ENCODE measurements at regions not wholly inside any gene's neighbourhood (a gene's known extent, or its start where the extent isn't known, plus 50 kb on each side); places are given as distances from the start of the nearest gene placed in this dataset.

DNA sequence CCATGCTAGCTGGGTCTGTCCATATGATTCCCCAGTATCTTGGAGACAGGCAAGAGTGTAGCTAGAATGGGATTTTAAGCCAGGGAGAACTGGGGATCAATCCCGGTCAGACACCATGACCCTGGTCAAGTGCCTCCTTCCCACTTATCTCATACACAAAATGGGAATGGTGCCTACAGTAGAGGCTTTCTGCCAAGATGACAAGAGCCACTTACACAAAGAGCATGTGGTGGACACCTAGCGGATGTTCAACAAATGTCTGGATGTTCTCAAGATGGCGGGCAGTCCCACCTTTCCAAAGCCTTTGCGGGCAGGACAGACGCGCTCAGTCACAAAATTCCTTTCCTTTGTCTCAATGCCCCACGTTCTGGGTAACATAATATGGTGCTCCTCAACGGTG, 57.3 kb downstream of the MAF start:
- H3K4me3 ChIP-seq (ENCODE audit: low read depth, low read length): no peak overlapping the region
- TF ChIP-seq, protein P1, sequence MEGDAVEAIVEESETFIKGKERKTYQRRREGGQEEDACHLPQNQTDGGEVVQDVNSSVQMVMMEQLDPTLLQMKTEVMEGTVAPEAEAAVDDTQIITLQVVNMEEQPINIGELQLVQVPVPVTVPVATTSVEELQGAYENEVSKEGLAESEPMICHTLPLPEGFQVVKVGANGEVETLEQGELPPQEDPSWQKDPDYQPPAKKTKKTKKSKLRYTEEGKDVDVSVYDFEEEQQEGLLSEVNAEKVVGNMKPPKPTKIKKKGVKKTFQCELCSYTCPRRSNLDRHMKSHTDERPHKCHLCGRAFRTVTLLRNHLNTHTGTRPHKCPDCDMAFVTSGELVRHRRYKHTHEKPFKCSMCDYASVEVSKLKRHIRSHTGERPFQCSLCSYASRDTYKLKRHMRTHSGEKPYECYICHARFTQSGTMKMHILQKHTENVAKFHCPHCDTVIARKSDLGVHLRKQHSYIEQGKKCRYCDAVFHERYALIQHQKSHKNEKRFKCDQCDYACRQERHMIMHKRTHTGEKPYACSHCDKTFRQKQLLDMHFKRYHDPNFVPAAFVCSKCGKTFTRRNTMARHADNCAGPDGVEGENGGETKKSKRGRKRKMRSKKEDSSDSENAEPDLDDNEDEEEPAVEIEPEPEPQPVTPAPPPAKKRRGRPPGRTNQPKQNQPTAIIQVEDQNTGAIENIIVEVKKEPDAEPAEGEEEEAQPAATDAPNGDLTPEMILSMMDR (conservative IDR thresholded peaks at IDR 0.05; ENCODE audit: low read depth, low read length): no peak
- DNase-seq (ENCODE audit: low read depth): no peak

DNA sequence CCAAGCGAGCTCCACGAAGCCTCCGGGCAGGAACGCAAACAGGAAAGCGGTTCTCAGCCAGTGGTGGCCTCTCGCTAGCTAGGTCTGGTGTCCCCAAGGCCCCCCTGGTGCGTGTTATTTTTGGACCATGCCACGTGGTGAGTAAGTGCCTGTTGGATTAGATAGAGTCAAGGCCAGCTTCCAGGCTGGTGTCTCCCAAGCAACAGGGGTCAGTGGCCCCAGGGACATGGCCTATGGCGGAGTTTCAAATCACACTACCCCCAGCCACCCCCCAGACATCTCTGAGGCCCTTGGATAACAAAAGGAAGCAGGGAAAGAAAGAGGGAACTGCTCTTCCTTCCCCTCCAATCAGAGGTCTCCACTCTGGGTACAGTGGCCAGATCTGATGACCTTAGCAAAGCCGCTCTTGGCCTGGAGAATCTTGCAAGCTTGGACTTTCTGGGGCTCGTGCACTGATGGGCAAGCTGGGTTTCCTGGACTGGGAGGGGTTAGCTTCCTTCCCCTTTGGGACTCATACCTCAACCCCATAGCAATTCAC, 58.2 kb downstream of the MAF start:
- no peak for DNase-seq (ENCODE audit: low read depth)
- TF ChIP-seq, protein P1 (conservative IDR thresholded peaks at IDR 0.05; ENCODE audit: low read depth, low read length): no peak
- no peak overlapping the region for H3K4me3 ChIP-seq (ENCODE audit: low read depth, low read length)

DNA sequence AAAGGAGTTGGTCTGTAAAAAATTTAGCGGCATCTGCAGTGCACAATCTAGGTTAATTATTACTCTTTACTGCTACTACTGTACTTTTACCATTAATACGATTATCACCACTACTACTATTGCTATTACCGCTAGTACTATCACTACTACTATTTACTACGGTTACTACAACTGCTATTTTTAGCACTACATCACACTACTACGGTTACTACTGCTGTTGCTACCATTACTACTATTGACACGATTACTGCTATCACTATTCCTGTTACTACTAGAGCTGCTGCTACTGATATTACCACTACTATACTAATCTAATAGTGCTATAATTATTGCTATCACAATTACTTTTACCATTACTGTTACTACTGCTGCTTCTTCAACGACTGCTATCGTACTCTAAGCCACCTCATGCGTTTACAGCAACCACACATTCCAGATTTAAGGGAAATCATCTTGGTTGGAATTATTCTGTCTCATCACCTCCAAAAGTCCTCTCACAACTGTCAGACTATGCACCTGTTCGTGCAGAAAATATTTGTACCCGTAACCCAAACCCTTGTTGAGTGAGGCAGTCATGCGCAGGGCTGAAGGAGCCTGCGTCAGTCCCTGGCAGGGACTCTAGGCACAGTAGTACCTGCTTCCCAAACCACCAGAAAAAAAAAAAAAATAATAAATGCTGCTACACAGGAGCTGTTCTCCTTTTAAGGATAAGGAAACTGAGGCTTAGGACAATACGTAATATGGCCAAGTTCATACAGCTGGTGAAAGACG, 59.5 kb downstream of the MAF start:
- DNase-seq (ENCODE audit: low read depth): no peak
- TF ChIP-seq, protein P1 (conservative IDR thresholded peaks at IDR 0.05; ENCODE audit: low read depth, low read length): no peak
- H3K4me3 ChIP-seq (ENCODE audit: low read depth, low read length): no peak overlapping the region

DNA sequence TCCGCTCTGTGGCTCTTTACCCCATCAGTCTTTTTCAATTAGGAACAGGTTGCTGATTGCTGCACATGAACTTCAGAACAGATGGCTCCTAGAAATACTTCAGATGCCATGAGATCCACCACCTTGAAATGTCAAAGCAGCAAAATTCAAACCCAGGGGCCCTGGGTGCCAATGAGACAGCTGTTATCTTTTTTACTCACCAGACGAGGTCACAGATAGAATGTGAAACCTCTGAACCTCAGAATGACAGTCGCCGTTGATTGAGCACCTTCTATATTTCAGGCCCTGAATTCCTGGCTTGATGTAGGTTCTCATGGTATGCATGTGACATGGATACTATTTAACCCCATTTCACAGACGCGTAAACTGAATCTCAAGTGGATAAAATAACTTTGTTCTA, 63.0 kb downstream of the MAF start:
- H3K4me3 ChIP-seq (ENCODE audit: low read depth, low read length): no peak overlapping the region
- DNase-seq (ENCODE audit: low read depth): no peak
- TF ChIP-seq, protein P1 (conservative IDR thresholded peaks at IDR 0.05; ENCODE audit: low read depth, low read length): no peak

DNA sequence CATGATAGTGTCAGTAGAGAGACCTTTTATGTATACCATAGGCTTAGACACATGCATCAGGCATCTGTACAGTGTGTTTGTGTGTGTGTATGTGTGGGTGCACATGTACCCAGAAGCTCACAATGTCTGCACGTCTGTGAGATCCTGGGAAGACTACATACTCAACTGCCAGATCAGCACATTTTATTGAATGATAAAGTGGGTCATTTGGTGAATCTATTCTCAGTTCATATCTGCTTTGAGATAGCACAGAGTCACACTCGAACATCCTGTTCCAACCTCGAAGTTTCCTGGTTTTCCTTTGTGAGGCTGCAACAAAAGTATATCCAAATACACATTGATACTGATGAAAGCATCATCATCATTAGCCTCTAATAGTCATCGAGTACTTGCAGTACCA, 63.6 kb downstream of the MAF start:
- TF ChIP-seq, protein P1 (conservative IDR thresholded peaks at IDR 0.05; ENCODE audit: low read depth, low read length): no peak

DNA sequence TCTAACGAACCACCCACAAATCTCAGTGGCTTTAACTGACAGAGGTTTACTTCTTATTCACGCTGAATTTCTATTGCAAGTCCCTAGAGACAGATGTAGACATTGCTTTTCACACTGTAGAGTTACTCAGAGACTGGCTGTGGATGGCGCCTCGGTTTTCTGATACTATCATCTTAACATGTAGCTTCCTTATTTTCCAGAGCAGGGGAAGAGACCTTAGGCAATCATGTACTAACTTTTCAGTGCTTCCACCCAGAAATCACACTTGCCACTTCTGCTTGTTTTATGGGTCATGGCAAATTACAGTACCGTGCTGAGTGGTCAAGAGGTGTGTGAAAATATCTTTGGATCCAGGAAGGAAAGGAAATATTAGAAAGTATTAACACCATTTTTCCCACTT, 65.4 kb downstream of the MAF start:
- no peak for DNase-seq (ENCODE audit: low read depth)

More for the DNA sequence above, 63.6 kb downstream of the MAF start:
- no peak for DNase-seq (ENCODE audit: low read depth)
- H3K4me3 ChIP-seq (ENCODE audit: low read depth, low read length): no peak overlapping the region

More for the DNA sequence above, 65.4 kb downstream of the MAF start:
- TF ChIP-seq, protein P1 (conservative IDR thresholded peaks at IDR 0.05; ENCODE audit: low read depth, low read length): no peak
- H3K4me3 ChIP-seq (ENCODE audit: low read depth, low read length): no peak overlapping the region

All from epithelial cell of proximal tubule (primary cell).